H7 (cell line): ENCODE measurements at regions not wholly inside any gene's neighbourhood (a gene's known extent, or its start where the extent isn't known, plus 50 kb on each side); places are given as distances from the start of the nearest gene placed in this dataset.

Experiments
- DNase-seq: peaks from one replicate; pipeline ENCODE4 v3.0.0; 2012
- H3K27me3 ChIP-seq: 2 replicates; pipeline ENCODE4 v1.6.0; 2011; ENCODE audit warnings: mild to moderate bottlenecking, low read length; ENCODE audit not compliant: control insufficient read depth, insufficient read depth
- H3K36me3 ChIP-seq: replicated peaks from 2 replicates; pipeline ENCODE4 v1.5.1; 2011; ENCODE audit warnings: low read length; ENCODE audit not compliant: control insufficient read depth, insufficient read depth
- H3K4me3 ChIP-seq: 2 replicates; pipeline ENCODE4 v1.5.1; 2011; ENCODE audit warnings: low read depth, mild to moderate bottlenecking, control low read depth, low read length, moderate library complexity; ENCODE audit not compliant: insufficient read depth

DNA sequence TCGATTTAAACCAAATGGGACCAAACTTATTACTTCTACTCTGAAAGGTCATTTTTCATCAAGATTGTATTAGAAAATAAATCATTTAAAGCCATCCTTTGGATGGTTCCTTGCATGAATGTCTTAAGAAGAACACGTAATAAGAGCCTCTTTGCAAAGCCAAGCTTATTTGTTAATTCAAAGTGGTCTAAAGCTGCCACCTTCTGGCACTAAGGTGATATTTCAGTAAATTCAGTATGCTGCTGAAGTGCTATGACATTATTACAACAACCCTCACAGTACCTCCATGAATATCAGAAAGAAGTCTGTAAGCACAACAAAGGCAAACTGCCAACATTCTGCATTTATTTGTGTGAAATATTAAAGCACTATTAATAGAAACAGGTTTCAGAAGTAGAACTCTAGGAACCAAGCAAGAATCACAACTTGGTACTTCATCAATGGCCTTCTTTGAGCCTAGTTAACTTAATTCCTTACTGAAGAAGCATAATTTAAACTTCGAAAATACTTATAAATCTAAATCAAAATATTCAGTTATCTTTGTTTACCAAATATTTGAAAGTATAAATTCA is 53.1 kb upstream of the TYRP1 start:
- no peak for DNase-seq
- Histone ChIP-seq H3K36me3 (no peaks in the 10 kb centered on the region), H3K27me3 (no peaks in the 10 kb centered on the region), H3K4me3 (no peak overlapping the region)

DNA sequence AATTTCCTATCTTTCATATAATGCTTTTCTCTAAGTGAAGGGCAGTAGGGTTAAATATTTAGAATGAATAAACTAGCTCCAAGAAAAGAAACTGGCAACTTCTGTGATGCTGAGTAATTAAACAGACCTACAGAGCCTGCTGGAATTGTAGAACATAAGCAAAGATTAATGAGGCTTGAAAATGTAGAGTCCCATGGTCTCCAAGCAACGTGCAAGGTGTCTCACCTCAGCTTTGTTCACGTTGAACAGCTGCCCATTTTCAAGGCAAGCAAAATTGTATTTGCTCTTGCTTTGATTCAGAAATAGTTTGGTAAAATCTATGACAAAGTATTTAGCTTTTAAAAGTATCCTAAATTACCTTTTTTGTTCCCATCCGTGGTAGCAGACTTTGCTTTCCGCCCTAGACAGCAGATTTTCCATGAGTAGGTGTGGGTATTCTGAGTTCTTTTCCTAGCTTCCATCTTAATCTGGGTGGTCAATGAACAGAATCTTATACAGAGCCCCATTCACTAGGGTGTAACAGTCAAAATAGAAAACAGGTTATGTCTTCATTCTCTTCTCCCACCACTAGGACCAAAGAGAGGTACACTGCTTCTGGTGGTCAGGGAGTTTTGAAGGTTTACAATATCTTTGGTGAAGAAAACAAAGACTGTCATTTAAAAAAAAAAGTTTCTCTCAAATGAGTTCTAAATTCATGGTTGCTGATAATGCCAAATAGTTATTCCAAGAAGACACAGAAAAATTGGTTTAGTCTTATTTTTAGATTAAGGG is 52.1 kb upstream of the TYRP1 start:
- no peaks in the 10 kb centered on the region for H3K27me3 ChIP-seq
- no peak for DNase-seq
- H3K4me3 ChIP-seq: no peak overlapping the region
- H3K36me3 ChIP-seq: no peaks in the 10 kb centered on the region
